SW 1271 (cell line): ENCODE measurements at regions not wholly inside any gene's neighbourhood (a gene's known extent, or its start where the extent isn't known, plus 50 kb on each side); places are given as distances from the start of the nearest gene placed in this dataset.

ENCODE experiments used
- DNase-seq, 2 experiments: peaks; one replicate each; lab custom pipeline; 2025; lab: John Stamatoyannopoulos, UW

DNA sequence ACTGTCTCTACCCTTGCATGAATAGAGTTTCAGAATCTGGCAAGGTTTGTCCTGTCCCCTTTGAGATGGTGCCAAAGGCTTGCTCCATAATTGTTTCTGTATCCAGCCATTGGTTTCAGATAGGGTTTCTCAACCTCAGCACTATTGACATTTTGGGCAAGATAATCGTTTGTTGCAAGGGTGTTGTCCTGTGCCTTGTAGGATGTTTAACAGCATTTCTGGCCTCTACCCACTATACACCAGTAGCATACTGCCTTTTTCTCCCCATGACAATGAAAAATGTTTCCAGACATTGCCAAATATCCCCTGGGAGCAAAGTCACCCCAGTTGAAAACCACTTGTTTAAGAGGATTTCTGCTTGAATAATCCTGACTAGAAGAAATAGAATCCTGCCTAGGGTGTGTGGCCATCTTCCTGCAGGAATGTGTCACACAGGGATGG, 126.8 kb downstream of the CDC42EP3 start:
- no peak for DNase-seq

DNA sequence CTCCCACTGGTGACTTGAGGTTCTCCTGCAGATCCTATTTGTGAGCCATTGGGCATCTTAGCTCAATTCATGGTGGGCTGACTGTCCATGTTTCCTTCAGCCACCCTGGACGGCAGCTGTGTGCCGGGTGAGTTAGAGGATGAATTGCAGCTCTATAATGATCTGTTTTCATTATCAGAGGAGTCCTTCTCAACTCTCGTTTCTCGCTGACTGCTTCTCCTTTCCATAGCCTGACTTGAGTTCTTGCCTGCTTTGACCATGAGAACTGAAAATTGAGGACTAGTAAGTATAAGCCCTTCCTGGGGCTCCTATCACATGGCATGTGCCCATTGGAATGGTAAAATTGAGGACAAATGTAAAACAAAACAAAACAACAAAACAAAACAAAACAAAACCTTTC, 121.8 kb downstream of the CDC42EP3 start:
- DNase-seq, result no peak

DNA sequence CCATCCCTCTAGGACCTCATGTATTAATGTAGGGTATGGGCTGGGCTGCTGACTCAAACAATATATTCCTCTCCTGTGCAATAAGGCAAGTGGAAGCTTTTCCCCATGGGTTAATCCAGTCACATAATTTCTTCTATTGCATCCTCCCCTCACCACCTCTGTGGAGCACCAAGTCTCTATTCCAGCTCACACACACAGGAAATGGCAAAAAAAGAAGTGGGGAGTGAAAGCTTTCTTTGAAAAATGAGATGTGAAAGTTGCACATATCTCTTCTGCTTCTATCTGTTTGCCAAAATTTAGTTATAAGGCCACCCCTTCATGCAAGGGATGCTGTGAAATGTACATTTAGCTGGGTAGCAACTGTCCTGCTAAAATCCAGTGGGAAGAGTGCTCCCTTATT, 121.3 kb downstream of the CDC42EP3 start:
- DNase-seq, result no peak

DNA sequence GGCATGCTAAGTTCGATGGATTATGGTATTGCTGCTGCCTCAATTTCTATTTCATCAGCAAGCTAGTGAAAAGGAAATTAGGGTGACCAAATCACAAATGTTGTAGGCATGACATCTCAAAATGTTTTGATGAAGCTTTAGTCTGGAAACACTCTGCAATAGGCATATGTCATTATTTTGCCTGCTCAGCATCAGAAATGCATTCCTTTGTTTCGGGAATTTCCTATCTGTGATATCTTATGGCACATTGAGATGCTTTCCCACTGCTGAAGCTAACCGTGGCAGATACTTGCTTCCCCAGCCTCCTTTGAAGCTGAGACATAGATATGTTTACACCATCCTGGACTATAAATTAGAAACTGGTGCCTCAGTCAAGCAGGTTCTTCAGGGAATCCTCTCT, 119.7 kb downstream of the CDC42EP3 start:
- no peak for DNase-seq

DNA sequence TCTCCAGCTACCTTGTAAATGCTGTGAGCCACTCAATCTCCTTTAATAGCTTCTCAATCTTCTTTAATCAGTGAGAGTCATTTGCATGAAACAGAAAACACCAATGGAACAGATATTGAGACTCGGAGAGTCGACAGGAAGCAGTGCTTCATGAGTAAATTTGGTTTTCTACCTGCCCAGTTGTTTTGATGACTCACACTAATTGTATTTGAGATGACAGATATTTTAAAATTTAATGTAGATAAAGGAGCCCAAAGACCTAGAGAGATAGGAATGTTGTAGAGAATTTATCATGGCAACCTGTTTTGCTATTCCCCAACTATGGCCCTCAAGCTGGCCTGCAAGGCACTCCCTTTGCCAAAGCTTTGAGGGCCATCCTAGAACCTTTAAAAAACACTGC, 119.1 kb downstream of the CDC42EP3 start:
- DNase-seq, result no peak

DNA sequence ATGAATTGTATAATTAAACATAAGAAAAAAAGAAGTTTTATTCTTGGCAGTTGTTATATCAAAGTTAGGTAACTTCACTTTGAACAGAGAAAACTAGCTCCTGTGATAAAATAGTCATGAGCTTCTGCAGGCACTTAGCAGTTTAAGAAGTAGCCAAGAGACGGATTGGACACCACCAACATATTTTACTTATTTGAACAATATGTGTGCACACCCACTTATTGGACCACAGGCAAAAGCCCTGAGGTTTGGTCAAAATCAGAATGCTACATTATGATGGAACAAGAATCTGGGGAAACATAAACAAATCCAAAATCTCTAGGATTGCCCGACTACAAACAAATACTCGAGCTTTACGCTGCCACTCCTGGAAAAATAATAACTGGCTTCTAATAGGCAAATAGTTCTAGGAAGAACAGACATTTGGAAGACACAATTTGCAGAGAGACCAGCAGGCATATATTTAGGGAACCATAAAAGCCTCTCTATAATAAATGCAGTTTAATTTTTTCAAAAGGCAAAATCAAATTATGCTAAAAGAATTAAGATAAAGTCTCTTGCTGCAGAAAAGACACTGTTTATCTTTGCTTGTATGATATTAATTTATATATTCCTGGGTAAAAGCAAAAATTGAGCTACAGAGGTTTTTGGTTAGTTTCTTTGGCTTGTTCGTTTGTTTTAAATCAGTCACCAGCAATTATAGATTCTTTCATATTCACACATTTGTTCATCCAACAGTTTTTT, 117.9 kb downstream of the CDC42EP3 start:
- no peak for DNase-seq

DNA sequence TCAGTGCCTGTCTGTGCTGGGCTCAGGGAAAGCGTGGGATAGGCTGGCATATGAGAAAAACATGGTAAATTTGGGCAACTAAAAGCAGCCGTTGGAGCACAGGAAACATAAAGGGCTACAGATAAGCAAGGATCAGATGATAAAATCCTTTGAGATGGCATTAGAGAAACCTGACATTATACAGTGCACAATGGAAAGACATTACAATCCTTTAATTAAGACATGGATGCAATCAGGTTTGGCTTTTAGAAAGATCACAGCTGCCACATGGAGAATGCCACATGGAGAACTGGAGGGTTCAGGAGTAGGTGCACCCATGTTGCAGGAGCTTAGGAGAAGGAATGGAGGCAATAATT, 117.3 kb downstream of the CDC42EP3 start:
- DNase-seq, result no peak

DNA sequence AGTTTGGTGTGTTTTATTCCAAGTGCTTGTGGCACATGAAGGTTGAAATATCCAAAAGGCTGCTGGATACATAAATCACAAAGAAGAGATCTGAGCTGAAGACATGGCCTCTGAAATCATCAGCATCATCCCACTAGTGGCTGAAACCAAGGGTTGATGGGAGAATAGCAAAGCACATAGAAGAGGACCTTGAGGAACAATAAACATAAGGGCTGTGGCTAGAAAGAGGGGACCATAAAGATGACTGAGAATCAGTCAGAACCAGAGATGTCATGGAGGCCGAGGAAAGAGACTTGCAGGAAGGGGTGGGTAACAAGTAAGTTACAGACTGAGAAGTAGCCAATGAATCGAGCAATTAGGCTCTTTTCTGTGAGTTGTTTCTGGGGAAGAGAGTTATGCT, 116.8 kb downstream of the CDC42EP3 start:
- no peak for DNase-seq

DNA sequence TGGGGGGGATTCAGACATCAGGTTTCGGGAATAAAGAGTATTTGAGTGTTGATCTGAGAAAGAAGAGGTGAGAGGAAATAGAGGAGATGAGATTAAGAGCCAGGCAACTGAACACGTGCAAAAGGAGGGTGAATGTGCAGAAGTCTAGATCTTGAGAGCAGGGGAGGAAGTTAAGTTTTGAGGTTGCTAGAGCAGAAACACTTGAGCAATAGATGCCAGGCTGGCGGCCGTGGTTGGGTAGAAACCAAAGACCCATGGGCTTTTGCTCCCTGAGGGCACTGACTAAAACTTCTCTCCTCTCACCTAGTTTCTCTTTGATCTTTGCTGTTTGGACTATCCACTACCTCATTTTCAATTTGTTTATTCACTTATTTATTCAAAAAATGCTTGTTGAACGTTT, 116.0 kb downstream of the CDC42EP3 start:
- no peak for DNase-seq

DNA sequence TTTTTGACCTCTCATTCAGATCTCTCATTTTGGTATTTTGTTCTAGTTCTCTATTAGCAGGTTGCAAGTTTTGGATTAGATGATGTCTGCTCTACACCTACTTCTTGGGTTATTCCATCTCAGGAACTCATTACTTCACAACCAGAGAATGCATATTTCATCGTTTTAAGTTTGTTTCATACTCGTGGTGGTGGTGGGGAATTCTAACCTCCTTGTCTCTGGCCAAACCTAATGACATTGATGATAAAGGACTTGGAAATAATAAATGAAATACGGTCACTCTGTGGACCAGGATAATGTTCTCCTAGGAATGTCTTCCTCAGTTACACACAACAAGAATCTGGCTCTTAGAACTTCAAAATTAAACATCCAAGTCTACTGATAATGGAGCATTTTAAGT, 115.2 kb downstream of the CDC42EP3 start:
- DNase-seq, result no peak

DNA sequence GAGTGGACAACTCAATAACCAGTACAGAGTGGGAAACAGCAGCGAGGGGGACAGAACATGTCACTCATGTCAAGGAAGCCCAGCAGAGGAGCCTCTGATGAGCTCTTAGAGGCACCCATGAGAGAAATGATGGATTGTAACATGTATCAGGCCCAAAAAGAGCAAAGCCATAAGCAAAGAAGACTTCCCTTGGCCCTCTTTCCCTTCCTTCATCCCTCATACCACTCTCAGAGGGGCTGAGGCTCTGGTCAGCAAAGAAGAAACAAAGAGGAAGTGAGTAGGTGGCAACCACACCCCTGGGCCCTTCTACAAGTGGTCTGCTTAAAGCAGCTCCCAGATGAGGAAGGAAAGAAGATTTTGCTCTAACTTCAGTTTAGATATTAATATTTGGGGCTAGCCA, 112.8 kb downstream of the CDC42EP3 start:
- no peak for DNase-seq

DNA sequence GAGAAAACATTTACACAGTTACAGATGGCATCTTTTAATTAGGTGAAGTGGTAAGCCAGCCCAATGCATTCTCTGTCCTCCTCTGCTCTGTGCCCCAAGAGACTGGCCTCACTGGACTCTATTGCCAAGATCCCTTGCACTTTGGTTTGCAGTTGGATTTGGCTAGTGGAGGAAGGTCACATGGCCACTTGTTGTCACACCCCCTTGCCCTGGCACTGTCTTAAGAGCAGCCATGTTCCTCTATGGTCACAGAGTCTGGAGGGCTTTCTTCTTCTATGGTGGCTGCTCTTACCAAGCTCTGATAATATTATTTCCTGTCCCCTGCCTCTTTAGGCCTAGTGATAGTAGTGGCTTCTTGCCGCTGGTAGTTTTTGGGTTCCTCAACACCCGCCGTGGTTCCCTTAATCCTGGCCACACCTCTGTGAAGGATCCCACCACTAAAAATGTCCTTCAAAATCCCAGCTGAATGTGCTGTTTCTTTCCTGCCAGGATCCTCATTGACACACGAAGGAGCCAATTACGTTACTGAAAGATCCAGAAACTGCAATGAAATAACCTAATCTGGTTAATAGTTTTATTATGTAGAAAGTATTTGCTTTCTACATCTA, 111.1 kb downstream of the CDC42EP3 start:
- DNase-seq, result no peak

DNA sequence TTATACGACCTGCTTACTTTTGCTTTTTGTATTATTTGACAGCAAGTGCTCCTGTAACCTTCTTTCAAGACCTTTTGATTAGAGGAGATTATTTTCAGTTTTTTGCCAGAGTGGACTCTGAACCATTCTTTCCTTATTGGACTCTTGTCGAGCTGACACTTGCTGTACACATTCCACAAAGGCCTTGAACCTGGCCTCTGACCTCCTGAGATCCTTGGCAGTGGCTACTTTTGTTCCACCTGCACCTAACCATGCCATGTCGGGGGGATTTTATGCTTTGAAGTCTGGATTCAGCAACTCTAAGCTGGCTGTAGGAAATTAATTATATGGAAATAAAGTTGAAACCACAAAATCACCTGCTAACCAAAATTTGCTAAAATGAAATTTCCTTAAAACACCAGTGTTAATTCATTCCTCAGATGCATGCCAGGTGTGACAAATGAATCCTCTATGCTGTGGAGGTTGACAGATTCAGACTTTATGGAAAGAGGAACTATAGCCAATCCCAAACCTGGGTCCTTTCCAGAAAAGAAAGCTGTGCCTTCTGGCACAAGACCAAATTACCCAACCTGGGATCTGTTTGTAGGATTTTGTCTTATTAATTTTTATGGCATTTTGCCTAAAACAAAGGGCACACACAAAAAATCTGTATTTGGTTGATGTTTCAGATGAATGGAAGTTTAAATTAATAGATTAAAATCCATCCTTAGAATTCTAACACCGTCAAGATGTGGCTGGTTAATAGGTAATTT, 110.4 kb downstream of the CDC42EP3 start:
- DNase-seq, result peak in 1 of 2 experiments; percentile 88

DNA sequence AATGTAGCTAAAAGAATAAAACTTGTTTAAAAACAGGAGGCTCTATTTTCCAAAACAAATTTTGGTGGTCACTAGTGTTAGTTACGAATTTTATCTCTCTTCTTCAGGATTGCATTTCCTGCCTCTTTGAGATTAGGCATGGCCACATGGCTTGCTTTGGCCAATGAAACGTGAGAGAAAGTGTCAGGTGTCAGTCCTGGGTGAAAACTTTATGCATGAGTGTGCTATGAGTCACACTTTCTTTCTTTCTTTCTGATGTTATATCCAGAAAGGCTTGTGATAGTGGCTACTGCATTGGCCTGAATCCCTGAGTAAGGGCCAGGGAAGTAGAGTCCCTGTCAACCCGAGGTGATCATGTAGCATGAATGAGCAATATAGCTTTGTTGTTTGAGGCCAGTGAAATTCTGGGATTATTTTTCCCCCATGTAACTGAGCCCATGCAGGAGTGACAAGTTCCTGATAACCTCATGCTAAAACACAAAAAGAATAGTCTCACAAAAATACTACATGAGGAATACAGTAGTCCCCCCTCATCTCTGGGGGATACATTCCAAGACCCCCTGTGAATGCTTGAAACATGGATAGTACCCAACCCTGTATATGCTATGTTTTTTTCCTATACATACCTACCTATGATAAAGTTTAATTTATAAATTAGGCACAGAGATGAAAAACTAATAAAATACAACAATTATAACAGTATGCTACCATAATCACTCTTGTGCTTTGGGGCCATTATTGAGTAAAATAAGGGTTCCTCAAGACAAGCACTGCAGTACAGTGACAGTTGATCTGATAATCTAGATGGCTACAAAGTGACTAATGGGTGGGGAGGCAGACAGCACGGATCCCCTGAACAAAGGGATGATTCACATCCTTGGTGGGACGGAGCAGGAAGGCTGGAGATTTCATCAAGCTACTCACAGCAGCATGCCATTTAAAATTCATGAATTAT, 109.5 kb downstream of the CDC42EP3 start:
- DNase-seq, result peak; percentile 95 to 98

DNA sequence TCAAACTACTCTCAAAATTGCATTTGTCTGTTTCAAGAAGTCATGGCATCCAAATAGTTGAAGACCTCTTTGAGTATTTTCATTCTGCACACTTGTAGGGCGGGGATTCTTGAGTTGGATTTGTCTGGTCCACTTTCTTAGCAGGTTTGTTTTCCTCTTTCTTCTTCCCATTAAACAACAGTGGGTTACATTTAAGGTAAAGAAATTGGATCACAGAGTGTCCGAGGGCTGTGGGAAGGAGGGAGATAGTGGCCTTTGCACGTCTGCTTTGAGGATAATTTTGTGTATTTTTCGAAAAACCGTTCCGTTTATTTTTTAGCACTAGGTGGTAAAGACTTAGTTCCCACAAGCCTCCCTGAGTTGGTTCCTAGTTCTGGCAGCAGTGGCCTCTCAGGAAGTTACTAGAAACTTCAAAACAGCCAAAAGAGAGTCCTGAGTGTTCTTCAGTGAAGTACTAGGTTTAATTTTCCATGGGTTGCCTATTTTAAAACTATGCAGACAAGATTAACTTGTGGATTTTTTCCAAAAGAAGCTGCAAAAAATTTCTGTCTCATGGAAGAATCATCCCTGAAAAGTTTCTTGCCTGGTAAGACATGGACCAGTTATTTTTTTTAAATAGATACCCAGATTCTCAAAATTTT, 107.9 kb downstream of the CDC42EP3 start:
- DNase-seq, result no peak

DNA sequence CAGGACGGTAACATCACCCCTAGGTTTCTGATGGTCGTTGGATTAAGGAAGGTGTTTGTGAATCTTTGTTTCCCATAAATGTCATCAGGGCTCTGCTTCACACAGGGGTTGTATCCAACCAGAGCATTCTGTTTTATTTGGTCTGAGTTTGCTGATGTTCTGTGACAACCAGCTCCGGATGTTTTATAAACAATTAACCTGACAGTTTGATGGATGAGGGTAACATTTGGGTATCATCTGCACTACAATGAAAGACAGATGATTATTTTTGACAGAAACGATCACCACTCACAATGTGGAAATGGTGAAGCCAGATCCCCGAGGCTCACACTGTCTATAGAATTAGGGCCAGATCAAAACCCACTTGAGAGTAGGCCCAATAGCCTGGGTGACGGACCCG, 107.1 kb downstream of the CDC42EP3 start:
- no peak for DNase-seq

DNA sequence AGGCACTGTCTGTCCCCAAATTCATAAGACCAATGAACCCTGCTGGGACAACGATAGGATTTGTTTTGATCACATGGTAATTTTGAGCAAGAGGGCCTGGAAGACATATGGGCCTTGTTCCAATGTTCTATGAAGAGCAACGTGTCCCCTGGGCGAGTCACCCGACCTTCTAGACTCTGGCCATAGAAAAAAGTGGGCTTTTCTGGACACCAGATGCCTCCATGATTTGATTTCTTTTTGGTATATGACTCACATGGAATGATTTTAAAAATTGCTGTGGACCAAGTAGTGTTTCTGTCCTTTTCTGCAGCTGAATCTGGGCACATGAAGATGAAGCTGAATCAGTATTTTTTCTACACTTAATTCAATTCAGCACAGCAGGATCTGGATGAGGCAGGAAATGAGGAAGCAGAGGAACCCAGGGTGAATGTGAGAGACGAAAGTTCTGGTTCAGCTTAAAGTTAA, 104.9 kb downstream of the CDC42EP3 start:
- DNase-seq, result peak in 1 of 2 experiments; percentile 49

DNA sequence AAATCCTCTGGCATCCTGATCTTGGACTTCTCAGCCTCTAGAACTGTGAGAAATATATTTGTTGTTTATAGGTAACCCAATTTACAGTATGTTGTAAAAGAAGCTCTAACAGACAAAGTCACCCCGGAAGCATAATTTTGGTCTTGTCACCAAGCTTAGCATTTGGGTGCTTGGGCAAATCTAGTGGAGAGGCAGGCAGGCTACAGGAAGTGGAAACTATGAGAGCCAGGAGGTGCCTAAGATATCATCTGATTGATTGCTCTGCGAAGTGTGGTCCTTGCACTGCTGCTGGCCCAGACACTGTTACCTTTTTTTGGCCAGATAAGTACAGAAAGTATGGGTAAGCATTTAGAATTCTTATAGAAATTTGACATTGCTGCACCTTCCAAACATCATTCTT, 102.9 kb downstream of the CDC42EP3 start:
- no peak for DNase-seq

DNA sequence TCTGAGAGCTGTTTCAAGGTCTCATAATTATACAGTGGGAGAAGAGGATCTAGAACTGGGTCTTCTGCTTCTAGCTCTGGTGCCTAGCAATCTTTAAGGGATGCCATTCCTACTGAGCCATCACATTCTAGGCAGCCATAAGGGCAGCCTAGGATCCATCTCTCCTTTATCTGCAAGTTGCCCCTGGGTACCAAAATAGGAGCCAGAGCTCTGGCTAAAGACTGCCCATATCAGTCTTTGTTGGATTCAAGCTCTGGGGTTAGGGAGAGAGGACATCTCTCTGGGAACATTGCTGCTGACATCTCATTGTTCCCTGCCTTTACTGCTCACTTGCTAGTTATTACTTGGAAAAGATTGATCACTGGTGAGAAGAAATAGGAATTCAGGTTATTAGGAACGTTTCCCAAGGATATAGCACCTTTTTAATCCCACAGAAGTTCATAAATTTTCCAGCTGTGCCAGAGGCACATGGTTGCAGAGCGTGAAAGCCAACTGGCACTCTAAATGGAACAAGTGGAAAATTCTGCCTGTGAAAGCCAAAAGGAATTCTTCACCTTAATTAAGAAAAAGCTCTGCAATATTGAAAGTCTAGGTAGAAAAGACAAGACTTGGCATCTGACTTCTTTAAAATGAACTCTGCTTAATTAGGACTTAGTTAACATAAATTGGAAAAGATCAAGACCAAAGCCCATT, 102.2 kb downstream of the CDC42EP3 start:
- no peak for DNase-seq

DNA sequence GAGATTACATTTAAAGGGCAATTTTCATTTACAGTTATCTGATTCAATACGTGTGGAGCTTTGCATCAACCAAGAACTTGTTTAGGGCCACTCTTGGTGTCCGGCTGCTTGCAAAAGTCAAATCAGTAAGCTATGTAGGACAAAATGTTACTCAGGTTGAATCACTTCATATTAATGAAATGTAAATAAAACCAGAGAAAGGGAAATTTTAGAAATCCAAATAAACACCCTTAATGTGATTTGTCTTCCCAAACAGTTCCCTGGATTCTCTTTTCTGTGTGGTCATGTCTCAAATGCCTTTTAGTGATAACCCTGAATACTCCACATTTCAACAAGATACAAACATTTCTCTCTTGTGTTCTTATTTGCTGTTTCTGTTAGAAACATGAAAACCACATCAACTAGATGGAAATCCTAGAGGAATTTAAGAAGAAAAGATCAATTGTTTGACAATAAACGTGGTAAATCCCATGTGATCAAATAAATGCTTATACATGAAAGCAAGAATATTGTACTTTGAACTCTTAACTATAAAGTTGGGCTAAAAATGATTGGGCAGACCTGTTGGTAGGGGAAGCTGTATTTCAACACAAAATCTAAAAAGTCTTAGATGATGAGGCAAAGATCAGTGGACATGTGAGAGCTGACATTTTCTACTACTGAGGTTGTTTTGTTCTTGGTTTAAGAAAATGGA, 101.3 kb downstream of the CDC42EP3 start:
- DNase-seq, result no peak
